ENCODE measurements at regions not wholly inside any gene's neighbourhood (a gene's known extent, or its start where the extent isn't known, plus 50 kb on each side); places are given as distances from the start of the nearest gene placed in this dataset.
A peak's percentile ranks its signal among the peaks of the same experiment; 100 is the strongest.

GRCh38 chr9:119556129-119556875 lies 187.1 kb upstream of the BRINP1 start:
- BruUV-seq (replicated peaks) = no TSS peak
- intact Hi-C loops (cut with micrococcal nuclease; ENCODE audit: unreplicated experiment) = loop anchor here (2.0 kb wide), 2 partner anchors 412 to 792 kb away; no protein-coding TSS in a partner anchor
- DNase-seq (ENCODE audit: low spot score) = peak; percentile 57
- Histone ChIP-seq H4K20me1 (ENCODE audit: insufficient read depth, low read length) (no peaks in the 10 kb centered on the region), H3K4me2 (ENCODE audit: low read length) (peak overlapping the region; percentile 28; the same call in 1 of the 2 replicates), H3K9me2 (ENCODE audit: insufficient read depth, low read length) (no peaks in the 10 kb centered on the region), H2AFZ (ENCODE audit: low read length) (peak overlapping the region; percentile 65; the same call in 1 of the 2 replicates), H3K9me3 (ENCODE audit: low read length) (no peaks in the 10 kb centered on the region), H3K36me3 (ENCODE audit: insufficient read depth, low read length) (no peaks in the 10 kb centered on the region), H3K79me2 (ENCODE audit: insufficient read depth, low read depth, low read length) (no peaks in the 10 kb centered on the region), H3K27ac (ENCODE audit: low read depth, low read length, poor library complexity, severe bottlenecking) (no peak overlapping the region), H3K4me1 (ENCODE audit: insufficient read depth, low read length, poor library complexity, severe bottlenecking) (no peaks in the 10 kb centered on the region), H3K4me3 (ENCODE audit: low read depth, low read length, poor library complexity, severe bottlenecking) (no peak overlapping the region)
- ChIA-PET CTCF (ENCODE audit: unreplicated experiment) (interaction anchor here (0.6 kb wide), 2 partner anchors 392 to 787 kb away, joined by 3 read pairs; no protein-coding TSS in a partner anchor), POLR2A (no interaction called here)
- peak; percentile 86 for TF ChIP-seq CTCF (conservative IDR thresholded peaks at IDR 0.05; ENCODE audit: low read length)
- TF ChIP-seq EZH2phosphoT487 (IDR thresholded peaks at IDR 0.05; ENCODE audit: borderline replicate concordance, low read depth, low read length) = no peak

- Histone ChIP-seq H3K27ac (ENCODE audit: low read depth, low read length, poor library complexity, severe bottlenecking) (no peak overlapping the region), H3K79me2 (ENCODE audit: insufficient read depth, low read depth, low read length) (no peaks in the 10 kb centered on the region), H4K20me1 (ENCODE audit: insufficient read depth, low read length) (no peaks in the 10 kb centered on the region), H3K4me2 (ENCODE audit: low read length) (no peak overlapping the region), H3K9me2 (ENCODE audit: insufficient read depth, low read length) (no peaks in the 10 kb centered on the region), H2AFZ (ENCODE audit: low read length) (no peak overlapping the region), H3K36me3 (ENCODE audit: insufficient read depth, low read length) (no peaks in the 10 kb centered on the region), H3K4me1 (ENCODE audit: insufficient read depth, low read length, poor library complexity, severe bottlenecking) (no peaks in the 10 kb centered on the region), H3K4me3 (ENCODE audit: low read depth, low read length, poor library complexity, severe bottlenecking) (no peak overlapping the region), H3K9me3 (ENCODE audit: low read length) (no peaks in the 10 kb centered on the region)
- ChIA-PET CTCF (ENCODE audit: unreplicated experiment) (no interaction called here), POLR2A (interaction anchor here (0.5 kb wide), 1 partner anchor 59 kb away, joined by 3 read pairs; no protein-coding TSS in a partner anchor)
- no peak for TF ChIP-seq EZH2phosphoT487 (IDR thresholded peaks at IDR 0.05; ENCODE audit: borderline replicate concordance, low read depth, low read length)
- no peak for TF ChIP-seq CTCF (conservative IDR thresholded peaks at IDR 0.05; ENCODE audit: low read length)
- BruUV-seq (replicated peaks) = no TSS peak
- intact Hi-C loops (cut with micrococcal nuclease; ENCODE audit: unreplicated experiment) = no loop called here
- DNase-seq (ENCODE audit: low spot score) = no peak
Measured at GRCh38 chr9:119544492-119544891, 175.3 kb upstream of the BRINP1 start.

GRCh38 chr9:119537138-119537537 lies 167.9 kb upstream of the BRINP1 start:
- ChIA-PET POLR2A (no interaction called here), CTCF (ENCODE audit: unreplicated experiment) (no interaction called here)
- Histone ChIP-seq H3K79me2 (ENCODE audit: insufficient read depth, low read depth, low read length) (no peaks in the 10 kb centered on the region), H3K9me3 (ENCODE audit: low read length) (no peaks in the 10 kb centered on the region), H3K4me2 (ENCODE audit: low read length) (no peak overlapping the region), H3K4me3 (ENCODE audit: low read depth, low read length, poor library complexity, severe bottlenecking) (no peak overlapping the region), H3K9me2 (ENCODE audit: insufficient read depth, low read length) (no peaks in the 10 kb centered on the region), H2AFZ (ENCODE audit: low read length) (no peak overlapping the region), H3K36me3 (ENCODE audit: insufficient read depth, low read length) (no peaks in the 10 kb centered on the region), H4K20me1 (ENCODE audit: insufficient read depth, low read length) (no peaks in the 10 kb centered on the region), H3K4me1 (ENCODE audit: insufficient read depth, low read length, poor library complexity, severe bottlenecking) (no peaks in the 10 kb centered on the region), H3K27ac (ENCODE audit: low read depth, low read length, poor library complexity, severe bottlenecking) (no peak overlapping the region)
- TF ChIP-seq CTCF (conservative IDR thresholded peaks at IDR 0.05; ENCODE audit: low read length) = no peak
- TF ChIP-seq EZH2phosphoT487 (IDR thresholded peaks at IDR 0.05; ENCODE audit: borderline replicate concordance, low read depth, low read length) = no peak
- BruUV-seq (replicated peaks) = no TSS peak
- intact Hi-C loops (cut with micrococcal nuclease; ENCODE audit: unreplicated experiment) = no loop called here
- DNase-seq (ENCODE audit: low spot score) = no peak

Data from OCI-LY7 (cell line).